H9 (cell line): ENCODE measurements at regions not wholly inside any gene's neighbourhood (a gene's known extent, or its start where the extent isn't known, plus 50 kb on each side); places are given as distances from the start of the nearest gene placed in this dataset.

Experiments
- DNase-seq: peaks from one replicate; pipeline ENCODE4 v3.0.0-alpha.2; 2017
- H2AFZ ChIP-seq: one replicate; pipeline ENCODE4 v1.6.1; 2013; ENCODE audit warnings: mild to moderate bottlenecking, low read length, control low read depth, moderate library complexity
- H2AK5ac ChIP-seq: 2 replicates; pipeline ENCODE4 v1.6.1; 2013; ENCODE audit warnings: low read length, control low read depth, mixed read lengths; ENCODE audit not compliant: insufficient read length
- H2BK120ac ChIP-seq: one replicate; pipeline ENCODE4 v1.6.1; 2013; ENCODE audit warnings: low read depth, mild to moderate bottlenecking, low read length, control low read depth, inconsistent platforms; ENCODE audit not compliant: poor library complexity, severe bottlenecking
- H2BK12ac ChIP-seq: 2 replicates; pipeline ENCODE4 v1.6.1; 2013; ENCODE audit warnings: low read length, control low read depth, mixed read lengths, low read depth; ENCODE audit not compliant: insufficient read length
- H2BK15ac ChIP-seq: 2 replicates; pipeline ENCODE4 v1.6.1; 2013; ENCODE audit warnings: low read depth, low read length, control low read depth
- H2BK20ac ChIP-seq: one replicate; pipeline ENCODE4 v1.6.1; 2013; ENCODE audit warnings: low read depth, mild to moderate bottlenecking, low read length, control low read depth, inconsistent platforms; ENCODE audit not compliant: poor library complexity, severe bottlenecking
- H2BK5ac ChIP-seq: 2 replicates; pipeline ENCODE4 v1.6.1; 2013; ENCODE audit warnings: low read length, control low read depth, mixed read lengths; ENCODE audit not compliant: insufficient read length
- H3K14ac ChIP-seq: 2 replicates; pipeline ENCODE4 v1.6.1; 2013; ENCODE audit warnings: low read length, control low read depth; ENCODE audit not compliant: insufficient read depth
- H3K18ac ChIP-seq: 2 replicates; pipeline ENCODE4 v1.6.1; 2013; ENCODE audit warnings: low read depth, mild to moderate bottlenecking, mixed read lengths, low read length, control low read depth; ENCODE audit not compliant: insufficient read length
- H3K23ac ChIP-seq: 2 replicates; pipeline ENCODE4 v1.6.1; 2013; ENCODE audit warnings: low read length, control low read depth, mixed read lengths, low read depth; ENCODE audit not compliant: insufficient read length
- H3K23me2 ChIP-seq: 2 replicates; pipeline ENCODE4 v1.6.1; 2013; ENCODE audit warnings: low read depth, mild to moderate bottlenecking, mixed read lengths, low read length, control low read depth; ENCODE audit not compliant: insufficient read length, poor library complexity, severe bottlenecking
- H3K27ac ChIP-seq: 2 replicates; pipeline ENCODE4 v1.5.1; 2013; ENCODE audit warnings: low read length, control low read depth, mixed read lengths, low read depth; ENCODE audit not compliant: insufficient read length
- H3K27me3 ChIP-seq: 2 replicates; pipeline ENCODE4 v1.6.1; 2013; ENCODE audit warnings: low read length, control low read depth, inconsistent platforms; ENCODE audit not compliant: insufficient read depth
- H3K4ac ChIP-seq: 2 replicates; pipeline ENCODE4 v1.6.1; 2013; ENCODE audit warnings: low read depth, mild to moderate bottlenecking, control low read depth, inconsistent platforms, low read length, moderate library complexity
- H3K4me1 ChIP-seq: 2 replicates; pipeline ENCODE4 v1.6.1; 2013; ENCODE audit warnings: low read length, control low read depth, inconsistent platforms; ENCODE audit not compliant: insufficient read depth
- H3K4me2 ChIP-seq: 2 replicates; pipeline ENCODE4 v1.6.1; 2013; ENCODE audit warnings: low read length, control low read depth, mixed read lengths; ENCODE audit not compliant: insufficient read length, insufficient read depth
- H3K56ac ChIP-seq: 2 replicates; pipeline ENCODE4 v1.6.1; 2013; ENCODE audit warnings: low read depth, mild to moderate bottlenecking, mixed read lengths, low read length, control low read depth; ENCODE audit not compliant: insufficient read length
- H3K79me1 ChIP-seq: 2 replicates; pipeline ENCODE4 v1.6.1; 2013; ENCODE audit warnings: low read depth, mild to moderate bottlenecking, moderate library complexity, low read length, control low read depth, inconsistent platforms; ENCODE audit not compliant: insufficient read depth, poor library complexity, severe bottlenecking
- H3K79me2 ChIP-seq: 2 replicates; pipeline ENCODE4 v1.6.1; 2013; ENCODE audit warnings: low read length, control low read depth, inconsistent platforms; ENCODE audit not compliant: insufficient read depth
- H3K9ac ChIP-seq: 2 replicates; pipeline ENCODE4 v1.6.1; 2013; ENCODE audit warnings: low read length, control low read depth, mixed read lengths; ENCODE audit not compliant: insufficient read length; ENCODE audit errors: extremely low read depth
- H3K9me3 ChIP-seq: one replicate; pipeline ENCODE4 v1.6.1; 2013; ENCODE audit warnings: low read depth, low read length, inconsistent platforms; ENCODE audit not compliant: control insufficient read depth
- H3T11ph ChIP-seq: one replicate; pipeline ENCODE4 v1.6.1; 2013; ENCODE audit warnings: mild to moderate bottlenecking, low read length, control low read depth, inconsistent platforms
- H4K20me1 ChIP-seq: one replicate; pipeline ENCODE4 v1.6.1; 2013; ENCODE audit not compliant: control insufficient read depth, insufficient read length, insufficient read depth
- H4K5ac ChIP-seq: 2 replicates; pipeline ENCODE4 v1.6.1; 2013; ENCODE audit warnings: low read depth, mild to moderate bottlenecking, mixed read lengths, low read length, control low read depth; ENCODE audit not compliant: insufficient read length
- H4K8ac ChIP-seq: replicated peaks from 2 replicates; pipeline ENCODE4 v1.6.1; 2013; ENCODE audit warnings: low read length, control low read depth, mixed read lengths, low read depth; ENCODE audit not compliant: insufficient read length
- H4K91ac ChIP-seq: 2 replicates; pipeline ENCODE4 v1.6.1; 2013; ENCODE audit warnings: low read depth, mild to moderate bottlenecking, moderate library complexity, mixed read lengths, low read length, control low read depth; ENCODE audit not compliant: insufficient read length
- H3K27ac Mint-ChIP-seq, 3 experiments: 2 replicates in 2 of 3; 3 replicates in 1 of 3; pipeline ENCODE4 v1.8.0; 2020 to 2021; ENCODE audit warnings: mixed read lengths in 3 of 3, mild to moderate bottlenecking in 1 of 3, moderate library complexity in 1 of 3
- H3K27me3 Mint-ChIP-seq: 2 replicates; pipeline ENCODE4 v1.8.0; 2021; ENCODE audit warnings: low read depth, mild to moderate bottlenecking, moderate library complexity, mixed read lengths
- H3K36me3 Mint-ChIP-seq, 3 experiments: 2 replicates in 2 of 3; 3 replicates in 1 of 3; pipeline ENCODE4 v1.8.0; 2020 to 2021; ENCODE audit warnings: low read depth in 3 of 3, mixed read lengths in 3 of 3; ENCODE audit not compliant: insufficient read depth in 1 of 3
- H3K4me1 Mint-ChIP-seq, 2 experiments: 2 replicates each; pipeline ENCODE4 v1.8.0; 2020; ENCODE audit warnings: mixed read lengths in 2 of 2
- H3K4me3 Mint-ChIP-seq, 2 experiments: 2 replicates in 1 of 2; 3 replicates in 1 of 2; pipeline ENCODE4 v1.8.0; 2020 to 2021; ENCODE audit warnings: mild to moderate bottlenecking in 2 of 2, mixed read lengths in 2 of 2, moderate library complexity in 1 of 2
- H3K9me3 Mint-ChIP-seq, 2 experiments: 2 replicates in 1 of 2; 3 replicates in 1 of 2; pipeline ENCODE4 v1.8.0; 2020; ENCODE audit warnings: mild to moderate bottlenecking in 2 of 2, mixed read lengths in 2 of 2, moderate library complexity in 1 of 2
- WGBS: extraction: QIAGEN DNeasy Blood & Tissue Kit; methylation state at CpG from one replicate; pipeline ENCODE4 v1.1.7; 2013; ENCODE audit warnings: missing lambda C conversion rate, low lambda C conversion rate, mixed read lengths; ENCODE audit not compliant: insufficient read length; ENCODE audit errors: extremely low coverage; 5-methylcytosine and 5-hydroxymethylcytosine counted together
- TF ChIP-seq, protein P1 (sequence below): fragments of 200-600 bp; sonication (generic); conservative IDR thresholded peaks from 3 replicates; pipeline ENCODE4 v1.8.0; 2021; ENCODE audit warnings: antibody characterized with exemption, mild to moderate bottlenecking

- no peaks in the 10 kb centered on the region for H3K9me3 ChIP-seq
- peaks cover 1 to 3% of the 10 kb centered on the region in 2 experiments; a peak in 2 of 5 replicates for H3K9me3 Mint-ChIP-seq
- H3K79me1 ChIP-seq: no peaks in the 10 kb centered on the region
- no peak overlapping the region for H3K27ac Mint-ChIP-seq
- H4K91ac ChIP-seq: no peak overlapping the region
- H2BK15ac ChIP-seq: 0 out of 2 replicates have a peak overlapping the region, but pooled peaks have one; percentile 80
- no peak overlapping the region for H3K14ac ChIP-seq
- DNase-seq: no peak
- H3T11ph ChIP-seq: no peak overlapping the region
- H3K4me2 ChIP-seq: no peak overlapping the region
- H3K27me3 Mint-ChIP-seq: peaks cover 59% of the 10 kb centered on the region
- no peaks in the 10 kb centered on the region for H4K20me1 ChIP-seq
- no peak overlapping the region for H3K9ac ChIP-seq
- no peak overlapping the region for H2AK5ac ChIP-seq
- TF ChIP-seq, protein P1, sequence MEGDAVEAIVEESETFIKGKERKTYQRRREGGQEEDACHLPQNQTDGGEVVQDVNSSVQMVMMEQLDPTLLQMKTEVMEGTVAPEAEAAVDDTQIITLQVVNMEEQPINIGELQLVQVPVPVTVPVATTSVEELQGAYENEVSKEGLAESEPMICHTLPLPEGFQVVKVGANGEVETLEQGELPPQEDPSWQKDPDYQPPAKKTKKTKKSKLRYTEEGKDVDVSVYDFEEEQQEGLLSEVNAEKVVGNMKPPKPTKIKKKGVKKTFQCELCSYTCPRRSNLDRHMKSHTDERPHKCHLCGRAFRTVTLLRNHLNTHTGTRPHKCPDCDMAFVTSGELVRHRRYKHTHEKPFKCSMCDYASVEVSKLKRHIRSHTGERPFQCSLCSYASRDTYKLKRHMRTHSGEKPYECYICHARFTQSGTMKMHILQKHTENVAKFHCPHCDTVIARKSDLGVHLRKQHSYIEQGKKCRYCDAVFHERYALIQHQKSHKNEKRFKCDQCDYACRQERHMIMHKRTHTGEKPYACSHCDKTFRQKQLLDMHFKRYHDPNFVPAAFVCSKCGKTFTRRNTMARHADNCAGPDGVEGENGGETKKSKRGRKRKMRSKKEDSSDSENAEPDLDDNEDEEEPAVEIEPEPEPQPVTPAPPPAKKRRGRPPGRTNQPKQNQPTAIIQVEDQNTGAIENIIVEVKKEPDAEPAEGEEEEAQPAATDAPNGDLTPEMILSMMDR: no peak
- no peak overlapping the region for H3K27ac ChIP-seq
- H3K23me2 ChIP-seq: no peaks in the 10 kb centered on the region
- H2BK5ac ChIP-seq: no peak overlapping the region
- H3K18ac ChIP-seq: no peak overlapping the region
- no peak overlapping the region for H2AFZ ChIP-seq
- WGBS: no CpG with 5 or more reads among the region's 5 CpGs
- H3K79me2 ChIP-seq: no peaks in the 10 kb centered on the region
- no peak overlapping the region for H4K5ac ChIP-seq
- no peak overlapping the region for H2BK120ac ChIP-seq
- H2BK12ac ChIP-seq: no peak overlapping the region
- no peaks in the 10 kb centered on the region for H3K36me3 Mint-ChIP-seq
- H3K4me1 ChIP-seq: no peaks in the 10 kb centered on the region
- no peak overlapping the region for H4K8ac ChIP-seq
- H2BK20ac ChIP-seq: no peak overlapping the region
- no peaks in the 10 kb centered on the region for H3K27me3 ChIP-seq
- H3K56ac ChIP-seq: no peak overlapping the region
- H3K4me3 Mint-ChIP-seq: no peak overlapping the region
- no peak overlapping the region for H3K23ac ChIP-seq
- no peak overlapping the region for H3K4ac ChIP-seq
- H3K4me1 Mint-ChIP-seq: peaks cover 16 to 36% of the 10 kb centered on the region in 2 experiments
These were observed 185.8 kb upstream of the SOX5 start for GRCh38 chr12:24135158-24135850.
